B cell (primary cell): ENCODE measurements at regions not wholly inside any gene's neighbourhood (a gene's known extent, or its start where the extent isn't known, plus 50 kb on each side); places are given as distances from the start of the nearest gene placed in this dataset.

ENCODE experiments used
- ATAC-seq: fragments of 200-7000 bp; cut with Tn5 transposase; one replicate; pipeline ENCODE4 v1.10.0; 2021; ENCODE audit warnings: low read depth, mild to moderate bottlenecking, moderate number of reproducible peaks, moderate library complexity
- CTCF ChIA-PET: fragments of 350-600 bp; sonication (Branson Sonifier 250); formaldehyde crosslinking; loops from one replicate; lab custom pipeline; 2021; ENCODE audit warnings: antibody characterized with exemption, inconsistent platforms; lab: Charles Lee
- POLR2A ChIA-PET: fragments of 350-600 bp; sonication (Branson Sonifier 250); formaldehyde crosslinking; loops from one replicate; lab custom pipeline; 2021; ENCODE audit warnings: antibody characterized with exemption; lab: Charles Lee
- DNase-seq: peaks from one replicate; pipeline ENCODE4 v3.0.0; 2013
- H2AFZ ChIP-seq: 2 replicates; pipeline ENCODE4 v1.6.1; 2012; ENCODE audit warnings: mild to moderate bottlenecking, low read depth, low read length; ENCODE audit not compliant: insufficient read depth, poor library complexity, severe bottlenecking
- H3K27ac ChIP-seq, 2 donors: 1 replicate in 1 of 2; 2 replicates in 1 of 2; pipeline ENCODE4 v1.5.1; 2012 to 2013; ENCODE audit warnings: low read length in 2 of 2, mild to moderate bottlenecking in 2 of 2, moderate library complexity in 1 of 2
- H3K27me3 ChIP-seq, 4 experiments: fragments of 200-600 bp in 1 of 4; sonication (generic) in 1 of 4; replicated peaks in 1 of 4; 1 replicate in 2 of 4; 2 replicates in 2 of 4; pipeline versions ENCODE4 v1.6.1 to v1.7.0; 2013 to 2016; ENCODE audit warnings: low read length in 3 of 4, mild to moderate bottlenecking in 2 of 4, mixed read lengths in 1 of 4, moderate library complexity in 1 of 4; ENCODE audit not compliant: insufficient read depth in 4 of 4, control insufficient read depth in 3 of 4; ENCODE audit errors: control extremely low read depth in 1 of 4
- H3K36me3 ChIP-seq, 2 experiments: replicated peaks in 1 of 2; 1 replicate in 1 of 2; 2 replicates in 1 of 2; pipeline versions ENCODE4 v1.6.1 to v1.7.1; 2013; ENCODE audit warnings: low read length in 1 of 2; ENCODE audit not compliant: insufficient read depth in 2 of 2, control insufficient read depth in 1 of 2; ENCODE audit errors: control extremely low read depth in 1 of 2, extremely low read depth in 1 of 2
- H3K4me1 ChIP-seq, 2 donors: fragments of 200-600 bp in 1 of 2; sonication (generic) in 1 of 2; 1 replicate in 1 of 2; 2 replicates in 1 of 2; pipeline versions ENCODE4 v1.5.1 to v1.6.1; 2013 to 2017; ENCODE audit warnings: low read length in 2 of 2; ENCODE audit not compliant: control insufficient read depth in 2 of 2, insufficient read depth in 2 of 2
- H3K4me2 ChIP-seq: replicated peaks from 2 replicates; pipeline ENCODE3; 2012; ENCODE audit warnings: mild to moderate bottlenecking, low read depth, low read length; ENCODE audit not compliant: poor library complexity, severe bottlenecking
- H3K4me3 ChIP-seq, 5 experiments: fragments of 200-600 bp in 1 of 5; sonication (generic) in 1 of 5; 1 replicate in 3 of 5; 2 replicates in 2 of 5; pipeline versions ENCODE4 v1.5.1 to v1.7.0; 2011 to 2016; ENCODE audit warnings: low read length in 4 of 5, mild to moderate bottlenecking in 4 of 5, low read depth in 2 of 5, control low read depth in 1 of 5, moderate library complexity in 1 of 5; ENCODE audit not compliant: insufficient read depth in 1 of 5; ENCODE audit errors: control extremely low read depth in 1 of 5, extremely low read depth in 1 of 5
- H3K79me2 ChIP-seq: fragments of 200-600 bp; sonication (generic); one replicate; pipeline ENCODE4 v1.6.0; 2016; ENCODE audit warnings: low read length; ENCODE audit not compliant: control insufficient read depth, insufficient read depth
- H3K9ac ChIP-seq: fragments of 200-600 bp; sonication (generic); 2 replicates; pipeline ENCODE4 v1.6.1; 2017; ENCODE audit warnings: mild to moderate bottlenecking, low read length, moderate library complexity
- H3K9me3 ChIP-seq, 3 donors: one replicate each; pipeline versions ENCODE4 v1.6.1 to v1.7.1; 2013; ENCODE audit warnings: low read length in 2 of 3; ENCODE audit not compliant: control insufficient read depth in 2 of 3, insufficient read depth in 1 of 3; ENCODE audit errors: control extremely low read depth in 1 of 3
- H4K20me1 ChIP-seq: 2 replicates; pipeline ENCODE4 v1.6.0; 2012; ENCODE audit warnings: mild to moderate bottlenecking, low read length; ENCODE audit not compliant: insufficient read depth, control insufficient read depth, poor library complexity, severe bottlenecking
- H3K27ac Mint-ChIP-seq: one replicate; pipeline ENCODE4 v1.8.0; 2021; ENCODE audit warnings: mixed read lengths
- H3K27me3 Mint-ChIP-seq: one replicate; pipeline ENCODE4 v1.8.0; 2021; ENCODE audit warnings: mixed read lengths
- H3K4me1 Mint-ChIP-seq: one replicate; pipeline ENCODE4 v1.8.0; 2021; ENCODE audit warnings: mixed read lengths
- H3K4me3 Mint-ChIP-seq: one replicate; pipeline ENCODE4 v1.8.0; 2021; ENCODE audit warnings: mixed read lengths
- H3K9me3 Mint-ChIP-seq: one replicate; pipeline ENCODE4 v1.8.0; 2022; ENCODE audit warnings: mixed read lengths; ENCODE audit not compliant: insufficient read depth
- CTCF ChIP-seq: fragments of 200-600 bp; IDR thresholded peaks from one replicate; pipeline ENCODE4 v1.8.0; 2022; ENCODE audit warnings: antibody characterized with exemption, mild to moderate bottlenecking
- EZH2 ChIP-seq: IDR thresholded peaks from 2 replicates; pipeline ENCODE4 v1.6.1; 2012; ENCODE audit warnings: borderline replicate concordance, low read depth, mild to moderate bottlenecking, moderate library complexity, low read length; ENCODE audit not compliant: insufficient read depth, poor library complexity, severe bottlenecking
- WGBS: methylation state at CpG from one replicate; pipeline ENCODE4 v1.1.5; 2013; ENCODE audit warnings: missing lambda C conversion rate; ENCODE audit not compliant: insufficient coverage; 5-methylcytosine and 5-hydroxymethylcytosine counted together
- intact Hi-C: fragments of 100-400 bp; cut with micrococcal nuclease; formaldehyde crosslinking; loops from one replicate; pipeline ENCODE4 v1.10.0; 2022

- no peak for TF ChIP-seq EZH2
- no peak for TF ChIP-seq CTCF
- no peaks in the 10 kb centered on the region for H3K4me1 ChIP-seq
- Mint-ChIP-seq H3K27ac (no peak overlapping the region), H3K4me1 (no peaks in the 10 kb centered on the region), H3K4me3 (no peak overlapping the region), H3K9me3 (no peaks in the 10 kb centered on the region), H3K27me3 (peaks cover 14% of the 10 kb centered on the region)
- ChIA-PET CTCF (no interaction called here), POLR2A (no interaction called here)
- no peak for ATAC-seq
- H3K27me3 ChIP-seq, result peaks cover 0 to 7% (median 0%) of the 10 kb centered on the region in 4 experiments
- no peak overlapping the region for H3K27ac ChIP-seq
- no peak for DNase-seq
- no peaks in the 10 kb centered on the region for H4K20me1 ChIP-seq
- no peak overlapping the region for H2AFZ ChIP-seq
- H3K9ac ChIP-seq, result no peak overlapping the region
- no peaks in the 10 kb centered on the region for H3K36me3 ChIP-seq
- H3K9me3 ChIP-seq, result no peaks in the 10 kb centered on the region
- H3K4me3 ChIP-seq, result no peak overlapping the region
- no peak overlapping the region for H3K4me2 ChIP-seq
- WGBS, result 76% methylated on average over 6 of the region's 6 CpGs
- no peaks in the 10 kb centered on the region for H3K79me2 ChIP-seq
- intact Hi-C loops, result no loop called here
Observed at GRCh38 chr4:3858046-3858730, 92.0 kb downstream of the ADRA2C start.

- WGBS, result 87% methylated on average over 9 of the region's 9 CpGs
- ATAC-seq (no peak), DNase-seq (no peak)
- no peak overlapping the region for H3K4me3 ChIP-seq
- Mint-ChIP-seq H3K4me1 (no peaks in the 10 kb centered on the region), H3K9me3 (no peaks in the 10 kb centered on the region), H3K27ac (no peak overlapping the region), H3K4me3 (no peak overlapping the region), H3K27me3 (peaks cover 16% of the 10 kb centered on the region)
- no peaks in the 10 kb centered on the region for H3K9me3 ChIP-seq
- no peaks in the 10 kb centered on the region for H3K79me2 ChIP-seq
- no peaks in the 10 kb centered on the region for H4K20me1 ChIP-seq
- H2AFZ ChIP-seq, result no peak overlapping the region
- H3K27me3 ChIP-seq, result peaks cover 0 to 6% (median 0%) of the 10 kb centered on the region in 4 experiments
- TF ChIP-seq CTCF, result no peak
- TF ChIP-seq EZH2, result no peak
- no peaks in the 10 kb centered on the region for H3K4me1 ChIP-seq
- H3K36me3 ChIP-seq, result no peaks in the 10 kb centered on the region
- H3K27ac ChIP-seq, result no peak overlapping the region
- intact Hi-C loops, result no loop called here
- ChIA-PET POLR2A (no interaction called here), CTCF (no interaction called here)
- no peak overlapping the region for H3K4me2 ChIP-seq
- H3K9ac ChIP-seq, result no peak overlapping the region
Observed at GRCh38 chr4:3858765-3859388, 92.7 kb downstream of the ADRA2C start.
